WTC11 (cell line): ENCODE measurements at regions not wholly inside any gene's neighbourhood (a gene's known extent, or its start where the extent isn't known, plus 50 kb on each side); places are given as distances from the start of the nearest gene placed in this dataset.
"Not testable (repeated sequence)": the region's sequence is repeated elsewhere in the genome, so short reads cannot be mapped to it uniquely, and the experiment has no call there.

ENCODE experiments used
- CREB1 ChIP-seq: sonication (generic); formaldehyde crosslinking; IDR thresholded peaks from 2 replicates; pipeline ENCODE4 v1.8.0; 2023; ENCODE audit warnings: mild to moderate bottlenecking, missing genetic modification reagents
- CTCF ChIP-seq: fragments of 200-600 bp; IDR thresholded peaks from 2 replicates; pipeline ENCODE4 v1.8.0; 2022; ENCODE audit warnings: antibody characterized with exemption
- SMAD3 ChIP-seq: sonication (generic); formaldehyde crosslinking; IDR thresholded peaks from 2 replicates; pipeline ENCODE4 v1.8.0; 2022; ENCODE audit warnings: missing genetic modification reagents, mild to moderate bottlenecking, borderline replicate concordance
- SP1 ChIP-seq: sonication (generic); formaldehyde crosslinking; conservative IDR thresholded peaks from 2 replicates; pipeline ENCODE4 v1.8.1; 2022; ENCODE audit warnings: missing genetic modification reagents

GRCh38 chr16:29274055-29275035 is 132.2 kb downstream of the NPIPB11 start:
- TF ChIP-seq SP1 (CRISPR knock-in tag); SMAD3 (CRISPR knock-in tag); CTCF; CREB1 (CRISPR knock-in tag): not testable (repeated sequence)
